GM08714 (cell line): ENCODE measurements at regions not wholly inside any gene's neighbourhood (a gene's known extent, or its start where the extent isn't known, plus 50 kb on each side); places are given as distances from the start of the nearest gene placed in this dataset.

Experiments used
- H3K4me3 ChIP-seq: fragments of 200-500 bp; sonication (Bioruptor generic); 2 replicates; pipeline ENCODE4 v1.5.1; 2014; ENCODE audit warnings: mild to moderate bottlenecking, low read length, inconsistent platforms
- ZNF274 ChIP-seq: IDR thresholded peaks from 2 replicates; pipeline ENCODE4 v1.6.1; 2012; ENCODE audit warnings: mild to moderate bottlenecking, low read depth, low read length

GRCh38 chr14:89639687-89640086 lies 222.7 kb upstream of the FOXN3 start:
- no peak for TF ChIP-seq ZNF274
- no peak overlapping the region for H3K4me3 ChIP-seq

- no peak overlapping the region for H3K4me3 ChIP-seq
- TF ChIP-seq ZNF274: no peak
Measured at GRCh38 chr14:89638891-89639290, 221.9 kb upstream of the FOXN3 start.

DNA sequence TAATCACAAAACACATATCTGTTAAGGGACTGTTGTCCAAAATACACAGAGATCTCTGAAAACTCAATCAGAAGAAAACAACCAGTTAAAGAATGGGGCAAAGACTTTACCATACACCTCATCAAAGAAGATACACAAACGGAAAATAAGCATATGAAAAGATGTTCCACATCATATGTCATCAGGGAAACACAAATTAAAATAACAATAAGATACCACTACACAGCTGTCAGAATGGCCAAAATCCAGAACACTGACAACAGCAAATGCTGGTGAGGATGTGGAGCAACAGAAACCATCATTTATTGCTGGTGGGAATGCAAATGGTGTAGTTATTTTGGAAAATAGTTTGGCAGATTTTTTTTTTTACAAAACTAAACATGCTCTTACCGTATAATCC lies 220.5 kb upstream of the FOXN3 start:
- H3K4me3 ChIP-seq: no peak overlapping the region
- TF ChIP-seq ZNF274: no peak

DNA sequence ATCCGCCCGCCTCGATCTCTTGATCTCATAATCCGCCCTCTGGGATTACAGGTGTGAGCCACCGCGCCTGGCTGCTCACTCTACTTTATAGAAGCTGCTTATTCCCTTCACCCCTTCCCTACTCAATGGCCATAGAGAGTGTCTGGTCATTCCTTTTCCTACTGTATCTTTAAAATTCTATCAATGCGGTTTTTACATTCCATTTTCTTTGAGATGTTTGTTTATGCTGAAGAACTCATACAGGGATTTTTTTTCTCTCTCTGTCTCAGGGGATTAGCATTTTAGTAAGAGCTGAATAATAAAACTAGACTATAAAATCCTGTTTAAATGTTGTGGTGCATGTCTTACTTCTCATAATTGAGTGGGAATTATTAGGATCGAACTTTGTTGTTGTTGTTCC lies 218.6 kb upstream of the FOXN3 start:
- TF ChIP-seq ZNF274: no peak
- H3K4me3 ChIP-seq: no peak overlapping the region

- TF ChIP-seq ZNF274: no peak
- H3K4me3 ChIP-seq: no peak overlapping the region
Measured at GRCh38 chr14:89634037-89634436, 217.0 kb upstream of the FOXN3 start.

GRCh38 chr14:89630101-89630829 lies 213.2 kb upstream of the FOXN3 start:
- no peak overlapping the region for H3K4me3 ChIP-seq
- TF ChIP-seq ZNF274: no peak

DNA sequence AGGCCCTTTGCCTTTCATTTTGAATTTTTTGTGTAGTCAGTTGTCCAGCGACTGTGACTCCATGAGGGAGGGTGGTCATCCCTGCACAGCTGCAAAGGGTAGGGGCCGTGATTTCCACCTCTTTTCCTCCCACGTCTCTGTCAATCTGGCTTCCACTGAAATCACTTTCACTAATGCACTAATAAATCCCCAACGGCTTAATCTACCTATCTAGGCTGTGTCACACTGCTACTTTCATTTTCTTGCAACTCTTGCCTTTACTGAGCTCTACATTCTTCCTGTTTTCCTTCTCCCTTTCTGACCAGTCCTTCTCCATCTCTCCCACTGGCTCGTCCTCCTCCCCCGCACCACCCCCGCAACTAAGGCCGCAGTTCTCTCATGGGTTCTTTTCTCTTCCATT lies 212.3 kb upstream of the FOXN3 start:
- no peak overlapping the region for H3K4me3 ChIP-seq
- no peak for TF ChIP-seq ZNF274

- no peak overlapping the region for H3K4me3 ChIP-seq
- TF ChIP-seq ZNF274: no peak
Measured at GRCh38 chr14:89628521-89628920, 211.5 kb upstream of the FOXN3 start.

GRCh38 chr14:89626233-89626806 lies 209.3 kb upstream of the FOXN3 start:
- TF ChIP-seq ZNF274: no peak
- H3K4me3 ChIP-seq: no peak overlapping the region

GRCh38 chr14:89625731-89626232 lies 208.7 kb upstream of the FOXN3 start:
- no peak for TF ChIP-seq ZNF274

DNA sequence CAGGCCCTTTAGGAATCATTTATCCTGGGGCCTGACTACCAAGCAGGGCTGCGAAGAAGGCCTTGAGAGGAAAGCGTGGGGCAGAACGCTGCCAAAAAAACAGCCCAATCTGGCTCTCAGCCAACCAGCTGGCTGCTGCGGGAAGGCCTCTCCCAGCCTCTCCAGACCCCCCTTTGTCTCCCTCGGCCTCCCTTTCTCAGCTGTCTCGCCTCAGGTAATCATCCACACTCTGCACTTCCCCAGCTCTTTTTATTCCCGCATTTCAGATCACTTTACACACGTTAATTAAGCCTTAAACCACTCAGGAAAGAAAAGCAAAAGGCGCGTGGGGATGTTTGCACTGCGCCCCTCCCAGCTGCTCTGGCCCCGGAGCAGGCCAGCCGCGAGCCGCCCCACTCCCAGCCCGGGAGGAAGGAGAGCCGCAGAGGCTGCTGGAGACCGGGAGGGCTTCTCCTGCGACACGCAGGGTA lies 208.2 kb upstream of the FOXN3 start:
- TF ChIP-seq ZNF274: no peak

More at GRCh38 chr14:89625731-89626232, 208.7 kb upstream of the FOXN3 start:
- no peak overlapping the region for H3K4me3 ChIP-seq

GRCh38 chr14:89624500-89625156 lies 207.6 kb upstream of the FOXN3 start:
- no peak overlapping the region for H3K4me3 ChIP-seq
- TF ChIP-seq ZNF274: no peak

More for the DNA sequence above, 208.2 kb upstream of the FOXN3 start:
- H3K4me3 ChIP-seq: no peak overlapping the region

DNA sequence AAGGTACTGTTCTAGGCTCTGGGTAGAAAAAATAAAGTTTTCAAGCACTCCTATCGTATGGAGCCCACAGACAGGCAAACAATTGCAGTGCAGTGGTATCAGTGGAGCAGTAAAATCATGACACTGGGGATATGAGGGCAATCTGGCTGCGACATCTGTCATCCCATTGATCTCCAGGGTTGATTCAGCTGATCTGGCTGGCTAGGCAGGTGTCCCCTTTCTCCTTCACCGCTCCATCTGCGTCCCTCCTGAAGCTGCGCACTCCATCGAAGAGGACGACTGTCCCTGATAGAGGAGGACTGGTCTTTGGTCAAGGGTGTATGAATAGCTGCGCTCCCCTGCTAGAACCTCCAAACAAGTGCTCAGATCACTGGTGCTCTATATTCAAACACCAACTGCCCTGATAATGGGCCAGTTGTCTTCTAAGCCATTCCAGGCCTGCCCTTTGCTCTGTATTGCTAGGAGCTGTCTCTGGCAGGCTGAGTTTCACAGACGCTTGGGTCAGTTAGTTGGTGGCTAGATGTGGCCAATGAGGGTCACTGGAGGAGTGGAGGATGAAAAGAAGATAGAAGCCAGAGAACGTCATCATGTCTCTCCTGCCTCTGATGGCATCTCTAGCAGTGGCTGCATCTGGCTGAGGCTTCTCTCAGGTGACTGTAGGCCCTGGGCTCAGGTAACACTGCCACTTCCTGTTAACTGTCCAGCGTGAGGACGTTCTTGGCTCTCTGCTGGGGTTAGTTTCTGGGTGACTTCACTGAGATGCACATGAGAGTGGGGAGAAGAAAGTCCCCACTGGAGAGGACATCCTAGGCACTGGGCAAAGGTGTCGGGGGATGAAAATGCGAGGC lies 205.0 kb upstream of the FOXN3 start:
- no peak overlapping the region for H3K4me3 ChIP-seq
- no peak for TF ChIP-seq ZNF274

- H3K4me3 ChIP-seq: no peak overlapping the region
- TF ChIP-seq ZNF274: no peak
Measured at GRCh38 chr14:89621009-89621421, 204.0 kb upstream of the FOXN3 start.

DNA sequence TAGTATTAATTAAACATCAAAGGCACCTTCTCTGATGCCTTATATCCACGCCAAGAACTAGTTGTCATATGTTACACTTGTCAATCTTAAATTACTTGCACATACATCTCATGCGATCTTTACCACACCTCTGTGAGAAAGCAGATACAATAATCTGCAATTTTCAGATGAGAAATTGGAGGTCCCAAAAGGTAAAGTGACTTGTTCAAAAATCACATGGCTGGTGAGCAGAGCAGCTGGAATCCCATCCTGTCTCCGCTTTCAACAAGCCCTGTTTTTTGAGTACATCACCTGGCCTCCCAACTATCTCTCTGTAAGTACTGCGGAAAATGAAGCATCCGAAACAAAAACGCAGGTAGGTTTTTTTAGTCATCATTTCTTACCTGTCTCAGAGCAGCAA lies 203.4 kb upstream of the FOXN3 start:
- TF ChIP-seq ZNF274: no peak
- no peak overlapping the region for H3K4me3 ChIP-seq
